HepG2 (cell line): ENCODE measurements at regions not wholly inside any gene's neighbourhood (a gene's known extent, or its start where the extent isn't known, plus 50 kb on each side); places are given as distances from the start of the nearest gene placed in this dataset.

Experiments used
- CTCF ChIP-seq: sonication (generic); formaldehyde crosslinking; IDR thresholded peaks from 2 replicates; pipeline ENCODE4 v1.5.0; 2020; ENCODE audit warnings: mild to moderate bottlenecking, missing genetic modification reagents, moderate library complexity
- EP300 ChIP-seq, 3 experiments: sonication (generic) in 1 of 3; formaldehyde crosslinking in 1 of 3; IDR thresholded peaks; 2 replicates each; pipeline versions ENCODE4 v1.5.1 to v1.6.1; 2011 to 2020; ENCODE audit warnings: low read depth in 2 of 3, low read length in 2 of 3, borderline replicate concordance in 1 of 3, improper control_type of control experiment in 1 of 3, mild to moderate bottlenecking in 1 of 3, missing genetic modification reagents in 1 of 3, moderate library complexity in 1 of 3
- HDAC2 ChIP-seq: sonication (generic); formaldehyde crosslinking; IDR thresholded peaks from 2 replicates; pipeline ENCODE4 v1.4.0; 2020; ENCODE audit warnings: missing genetic modification reagents
- USF2 ChIP-seq, 2 experiments: sonication (generic) in 1 of 2; formaldehyde crosslinking in 1 of 2; IDR thresholded peaks; 2 replicates each; pipeline versions ENCODE4 v1.5.1 to v1.6.1; 2011 to 2020; ENCODE audit warnings: borderline replicate concordance in 1 of 2, low read depth in 1 of 2, low read length in 1 of 2, mild to moderate bottlenecking in 1 of 2, missing genetic modification reagents in 1 of 2, moderate library complexity in 1 of 2
- ZNF879 ChIP-seq: sonication (generic); formaldehyde crosslinking; IDR thresholded peaks from 2 replicates; pipeline ENCODE4 v1.8.1; 2023; ENCODE audit warnings: missing genetic modification reagents
- TF ChIP-seq, protein P1 (sequence below): sonication (generic); formaldehyde crosslinking; IDR thresholded peaks from 2 replicates; pipeline ENCODE4 v1.9.0; 2021; ENCODE audit warnings: missing genetic modification reagents, borderline replicate concordance
- TF ChIP-seq, protein P2 (sequence below): sonication (generic); formaldehyde crosslinking; IDR thresholded peaks from 2 replicates; pipeline ENCODE4 v1.5.0; 2020; ENCODE audit warnings: missing genetic modification reagents

DNA sequence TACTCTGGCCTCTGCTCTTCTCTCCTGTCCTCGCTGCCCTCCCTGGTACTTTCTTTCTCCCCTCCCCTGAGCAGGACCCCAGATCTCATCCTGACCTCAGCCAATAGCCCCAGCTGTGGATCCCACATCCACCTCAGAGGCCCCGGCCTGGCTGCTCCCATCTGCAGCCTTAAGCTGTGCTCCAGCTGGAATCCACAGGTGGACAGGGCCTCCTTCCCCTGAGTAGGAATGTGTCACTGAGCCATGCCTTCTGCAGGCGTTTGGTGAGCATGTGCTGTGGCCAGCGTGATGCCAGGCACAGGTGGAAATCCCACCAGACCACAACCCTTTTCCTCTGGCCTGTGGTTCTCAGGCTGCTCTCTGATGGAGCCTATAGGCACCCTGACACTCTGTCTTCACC is 68.9 kb downstream of the C5orf15 start:
- no peak for TF ChIP-seq EP300 (IDR thresholded peaks at IDR 0.05; ENCODE audit: low read depth in 2 of 2, low read length in 2 of 2)
- no peak for TF ChIP-seq EP300 (CRISPR knock-in tag; IDR thresholded peaks at IDR 0.05; ENCODE audit: borderline replicate concordance)
- TF ChIP-seq HDAC2 (CRISPR knock-in tag): no peak
- no peak for TF ChIP-seq USF2 (IDR thresholded peaks at IDR 0.05; ENCODE audit: low read depth, low read length)
- TF ChIP-seq USF2 (CRISPR knock-in tag; IDR thresholded peaks at IDR 0.05; ENCODE audit: borderline replicate concordance): no peak
- TF ChIP-seq CTCF (CRISPR knock-in tag): no peak
- TF ChIP-seq, protein P1, sequence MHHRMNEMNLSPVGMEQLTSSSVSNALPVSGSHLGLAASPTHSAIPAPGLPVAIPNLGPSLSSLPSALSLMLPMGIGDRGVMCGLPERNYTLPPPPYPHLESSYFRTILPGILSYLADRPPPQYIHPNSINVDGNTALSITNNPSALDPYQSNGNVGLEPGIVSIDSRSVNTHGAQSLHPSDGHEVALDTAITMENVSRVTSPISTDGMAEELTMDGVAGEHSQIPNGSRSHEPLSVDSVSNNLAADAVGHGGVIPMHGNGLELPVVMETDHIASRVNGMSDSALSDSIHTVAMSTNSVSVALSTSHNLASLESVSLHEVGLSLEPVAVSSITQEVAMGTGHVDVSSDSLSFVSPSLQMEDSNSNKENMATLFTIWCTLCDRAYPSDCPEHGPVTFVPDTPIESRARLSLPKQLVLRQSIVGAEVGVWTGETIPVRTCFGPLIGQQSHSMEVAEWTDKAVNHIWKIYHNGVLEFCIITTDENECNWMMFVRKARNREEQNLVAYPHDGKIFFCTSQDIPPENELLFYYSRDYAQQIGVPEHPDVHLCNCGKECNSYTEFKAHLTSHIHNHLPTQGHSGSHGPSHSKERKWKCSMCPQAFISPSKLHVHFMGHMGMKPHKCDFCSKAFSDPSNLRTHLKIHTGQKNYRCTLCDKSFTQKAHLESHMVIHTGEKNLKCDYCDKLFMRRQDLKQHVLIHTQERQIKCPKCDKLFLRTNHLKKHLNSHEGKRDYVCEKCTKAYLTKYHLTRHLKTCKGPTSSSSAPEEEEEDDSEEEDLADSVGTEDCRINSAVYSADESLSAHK (CRISPR knock-in tag): no peak
- TF ChIP-seq, protein P2, sequence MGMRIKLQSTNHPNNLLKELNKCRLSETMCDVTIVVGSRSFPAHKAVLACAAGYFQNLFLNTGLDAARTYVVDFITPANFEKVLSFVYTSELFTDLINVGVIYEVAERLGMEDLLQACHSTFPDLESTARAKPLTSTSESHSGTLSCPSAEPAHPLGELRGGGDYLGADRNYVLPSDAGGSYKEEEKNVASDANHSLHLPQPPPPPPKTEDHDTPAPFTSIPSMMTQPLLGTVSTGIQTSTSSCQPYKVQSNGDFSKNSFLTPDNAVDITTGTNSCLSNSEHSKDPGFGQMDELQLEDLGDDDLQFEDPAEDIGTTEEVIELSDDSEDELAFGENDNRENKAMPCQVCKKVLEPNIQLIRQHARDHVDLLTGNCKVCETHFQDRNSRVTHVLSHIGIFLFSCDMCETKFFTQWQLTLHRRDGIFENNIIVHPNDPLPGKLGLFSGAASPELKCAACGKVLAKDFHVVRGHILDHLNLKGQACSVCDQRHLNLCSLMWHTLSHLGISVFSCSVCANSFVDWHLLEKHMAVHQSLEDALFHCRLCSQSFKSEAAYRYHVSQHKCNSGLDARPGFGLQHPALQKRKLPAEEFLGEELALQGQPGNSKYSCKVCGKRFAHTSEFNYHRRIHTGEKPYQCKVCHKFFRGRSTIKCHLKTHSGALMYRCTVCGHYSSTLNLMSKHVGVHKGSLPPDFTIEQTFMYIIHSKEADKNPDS (CRISPR knock-in tag): no peak
- TF ChIP-seq ZNF879 (CRISPR knock-in tag): no peak
